ENCODE measurements at regions not wholly inside any gene's neighbourhood (a gene's known extent, or its start where the extent isn't known, plus 50 kb on each side); places are given as distances from the start of the nearest gene placed in this dataset.

GRCh38 chr13:107438251-107438650 is 777.1 kb downstream of the LIG4 start:
- intact Hi-C loops (cut with micrococcal nuclease), result no loop called here

GRCh38 chr13:107434347-107434746 is 781.0 kb downstream of the LIG4 start:
- no peak for ATAC-seq

More at GRCh38 chr13:107438251-107438650, 777.1 kb downstream of the LIG4 start:
- ATAC-seq (no peak), FAIRE-seq (no peak), DNase-seq (ENCODE audit: extremely low read depth in 1 of 4, low spot score in 3 of 4) (no peak)
- Histone ChIP-seq H3K4me3 (no peak overlapping the region), H3K36me3 (ENCODE audit: control insufficient read depth, insufficient read depth, low read length) (no peaks in the 10 kb centered on the region), H2AFZ (ENCODE audit: low read depth, low read length) (no peak overlapping the region), H3K27ac (ENCODE audit: extremely low read depth, low read depth, low read length) (no peak overlapping the region), H3K9ac (ENCODE audit: insufficient read depth in 1 of 2, low read depth in 2 of 2, low read length in 2 of 2) (no peak overlapping the region), H3K9me3 (replicated peaks; ENCODE audit: control insufficient read depth, insufficient read depth, low read depth, low read length) (no peaks in the 10 kb centered on the region; the same call in 1 of the 2 replicates), H3K27me3 (ENCODE audit: control insufficient read depth in 2 of 2, insufficient read depth in 2 of 2, low read length in 2 of 2) (no peaks in the 10 kb centered on the region), H3K79me2 (ENCODE audit: control insufficient read depth, insufficient read depth, low read length) (no peaks in the 10 kb centered on the region), H3K4me1 (replicated peaks in 1 of 2; ENCODE audit: control insufficient read depth in 2 of 2, insufficient read depth in 2 of 2, low read length in 2 of 2) (no peaks in the 10 kb centered on the region), H3K9me1 (ENCODE audit: control insufficient read depth, insufficient read depth, low read length) (no peaks in the 10 kb centered on the region), H3K4me2 (ENCODE audit: insufficient read depth, low read length) (no peak overlapping the region), H4K20me1 (replicated peaks; ENCODE audit: control insufficient read depth, insufficient read depth, low read length) (no peaks in the 10 kb centered on the region)
- ChIA-PET CTCF (ENCODE audit: low intra/inter-chr PET ratio) (no interaction called here), POLR2A (no interaction called here)
- WGBS (ENCODE audit: insufficient coverage, low coverage, missing lambda C conversion rate), result 0% methylated on average over 1 of the region's 1 CpG
- in situ Hi-C loops (cut with MboI), result no loop called here
- no peak for TF ChIP-seq SMARCA5 (IDR thresholded peaks at IDR 0.05)
- no TSS peak for BruUV-seq (replicated peaks)

More at GRCh38 chr13:107434347-107434746, 781.0 kb downstream of the LIG4 start:
- in situ Hi-C loops (cut with MboI) (no loop called here), intact Hi-C loops (cut with micrococcal nuclease) (no loop called here)
- H3K4me3 ChIP-seq, result no peak overlapping the region
- FAIRE-seq (no peak), DNase-seq (ENCODE audit: extremely low read depth in 1 of 4, low spot score in 3 of 4) (no peak)
- no peaks in the 10 kb centered on the region for H3K27me3 ChIP-seq (ENCODE audit: control insufficient read depth in 2 of 2, insufficient read depth in 2 of 2, low read length in 2 of 2)
- no peaks in the 10 kb centered on the region for H3K9me1 ChIP-seq (ENCODE audit: control insufficient read depth, insufficient read depth, low read length)
- ChIA-PET CTCF (ENCODE audit: low intra/inter-chr PET ratio) (no interaction called here), POLR2A (no interaction called here)
- no peak overlapping the region for H3K27ac ChIP-seq (ENCODE audit: extremely low read depth, low read depth, low read length)
- no peak overlapping the region for H2AFZ ChIP-seq (ENCODE audit: low read depth, low read length)
- H3K79me2 ChIP-seq (ENCODE audit: control insufficient read depth, insufficient read depth, low read length), result no peaks in the 10 kb centered on the region
- no peaks in the 10 kb centered on the region; the same call in 1 of the 2 replicates for H3K9me3 ChIP-seq (replicated peaks; ENCODE audit: control insufficient read depth, insufficient read depth, low read depth, low read length)
- WGBS (ENCODE audit: insufficient coverage, low coverage, missing lambda C conversion rate), result 0% methylated on average over 4 of the region's 4 CpGs
- TF ChIP-seq CHD4 (IDR thresholded peaks at IDR 0.05; ENCODE audit: insufficient read depth, insufficient replicate concordance, low read depth, low read length, poor library complexity, severe bottlenecking) (no peak), NFYB (IDR thresholded peaks at IDR 0.05; ENCODE audit: extremely low read depth, insufficient read length) (no peak), RBM15 (IDR thresholded peaks at IDR 0.05; ENCODE audit: insufficient read depth, low read length) (no peak), TEAD4 (IDR thresholded peaks at IDR 0.05; ENCODE audit: low read length) (no peak), TEAD4 (CRISPR knock-in tag; IDR thresholded peaks at IDR 0.05; ENCODE audit: borderline replicate concordance) (no peak), MEIS2 (IDR thresholded peaks at IDR 0.05; ENCODE audit: partially characterized antibody) (no peak), TOE1 (IDR thresholded peaks at IDR 0.05; ENCODE audit: borderline replicate concordance) (no peak), TOE1 (CRISPR knock-in tag; IDR thresholded peaks at IDR 0.05; ENCODE audit: borderline replicate concordance, low read depth) (no peak), PPARD (CRISPR knock-in tag; IDR thresholded peaks at IDR 0.05) (no peak), KLF16 (IDR thresholded peaks at IDR 0.05) (no peak), CREBBP (IDR thresholded peaks at IDR 0.05; ENCODE audit: low read depth, low read length) (no peak), EZH2 (IDR thresholded peaks at IDR 0.05; ENCODE audit: borderline replicate concordance, low read depth, low read length) (no peak), BMI1 (IDR thresholded peaks at IDR 0.05; ENCODE audit: low read length) (no peak)
- TF ChIP-seq, protein P1, sequence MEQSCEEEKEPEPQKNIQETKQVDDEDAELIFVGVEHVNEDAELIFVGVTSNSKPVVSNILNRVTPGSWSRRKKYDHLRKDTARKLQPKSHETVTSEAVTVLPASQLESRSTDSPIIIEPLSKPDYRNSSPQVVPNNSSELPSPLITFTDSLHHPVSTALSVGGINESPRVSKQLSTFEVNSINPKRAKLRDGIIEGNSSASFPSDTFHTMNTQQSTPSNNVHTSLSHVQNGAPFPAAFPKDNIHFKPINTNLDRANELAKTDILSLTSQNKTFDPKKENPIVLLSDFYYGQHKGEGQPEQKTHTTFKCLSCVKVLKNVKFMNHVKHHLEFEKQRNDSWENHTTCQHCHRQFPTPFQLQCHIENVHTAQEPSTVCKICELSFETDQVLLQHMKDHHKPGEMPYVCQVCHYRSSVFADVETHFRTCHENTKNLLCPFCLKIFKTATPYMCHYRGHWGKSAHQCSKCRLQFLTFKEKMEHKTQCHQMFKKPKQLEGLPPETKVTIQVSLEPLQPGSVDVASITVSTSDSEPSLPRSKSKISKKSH (CRISPR knock-in tag; IDR thresholded peaks at IDR 0.05), result no peak
- H3K9ac ChIP-seq (ENCODE audit: insufficient read depth in 1 of 2, low read depth in 2 of 2, low read length in 2 of 2), result no peak overlapping the region
- H3K4me1 ChIP-seq (replicated peaks in 1 of 2; ENCODE audit: control insufficient read depth in 2 of 2, insufficient read depth in 2 of 2, low read length in 2 of 2), result no peaks in the 10 kb centered on the region
- BruUV-seq (replicated peaks), result no TSS peak
- H3K4me2 ChIP-seq (ENCODE audit: insufficient read depth, low read length), result no peak overlapping the region
- H3K36me3 ChIP-seq (ENCODE audit: control insufficient read depth, insufficient read depth, low read length), result no peaks in the 10 kb centered on the region
- H4K20me1 ChIP-seq (replicated peaks; ENCODE audit: control insufficient read depth, insufficient read depth, low read length), result no peaks in the 10 kb centered on the region

All from K562 (cell line).